Type B pancreatic cell (in vitro differentiated cells): ENCODE measurements at regions not wholly inside any gene's neighbourhood (a gene's known extent, or its start where the extent isn't known, plus 50 kb on each side); places are given as distances from the start of the nearest gene placed in this dataset.
A peak's percentile ranks its signal among the peaks of the same experiment; 100 is the strongest.
"Not testable (repeated sequence)": the region's sequence is repeated elsewhere in the genome, so short reads cannot be mapped to it uniquely, and the experiment has no call there.

Experiments used
- DNase-seq: peaks from one replicate; pipeline ENCODE4 v3.0.0; 2021; ENCODE audit warnings: mixed read lengths; ENCODE audit not compliant: unreplicated experiment; ENCODE audit errors: extremely low spot score
- H3K27ac Mint-ChIP-seq: 2 replicates; pipeline ENCODE4 v1.8.0; 2021; ENCODE audit warnings: mild to moderate bottlenecking, mixed read lengths
- H3K27me3 Mint-ChIP-seq: 2 replicates; pipeline ENCODE4 v1.8.0; 2021; ENCODE audit warnings: mixed read lengths
- H3K36me3 Mint-ChIP-seq: 2 replicates; pipeline ENCODE4 v1.8.0; 2021; ENCODE audit warnings: mixed read lengths
- H3K4me1 Mint-ChIP-seq: one replicate; pipeline ENCODE4 v1.8.0; 2021; ENCODE audit warnings: mixed read lengths; ENCODE audit not compliant: unreplicated experiment
- H3K4me3 Mint-ChIP-seq: 2 replicates; pipeline ENCODE4 v1.8.0; 2021; ENCODE audit warnings: mild to moderate bottlenecking, mixed read lengths
- H3K9me3 Mint-ChIP-seq: 2 replicates; pipeline ENCODE4 v1.8.0; 2021; ENCODE audit warnings: mixed read lengths
- TF ChIP-seq, protein P1 (sequence below): fragments of 200-600 bp; sonication (generic); conservative IDR thresholded peaks from 2 replicates; pipeline ENCODE4 v1.5.0; 2021; ENCODE audit warnings: antibody characterized with exemption, mild to moderate bottlenecking

GRCh38 chr5:10110228-10110627 lies 139.5 kb downstream of the ATPSCKMT start:
- no peak for DNase-seq
- H3K36me3 Mint-ChIP-seq, result no peaks in the 10 kb centered on the region
- TF ChIP-seq, protein P1, sequence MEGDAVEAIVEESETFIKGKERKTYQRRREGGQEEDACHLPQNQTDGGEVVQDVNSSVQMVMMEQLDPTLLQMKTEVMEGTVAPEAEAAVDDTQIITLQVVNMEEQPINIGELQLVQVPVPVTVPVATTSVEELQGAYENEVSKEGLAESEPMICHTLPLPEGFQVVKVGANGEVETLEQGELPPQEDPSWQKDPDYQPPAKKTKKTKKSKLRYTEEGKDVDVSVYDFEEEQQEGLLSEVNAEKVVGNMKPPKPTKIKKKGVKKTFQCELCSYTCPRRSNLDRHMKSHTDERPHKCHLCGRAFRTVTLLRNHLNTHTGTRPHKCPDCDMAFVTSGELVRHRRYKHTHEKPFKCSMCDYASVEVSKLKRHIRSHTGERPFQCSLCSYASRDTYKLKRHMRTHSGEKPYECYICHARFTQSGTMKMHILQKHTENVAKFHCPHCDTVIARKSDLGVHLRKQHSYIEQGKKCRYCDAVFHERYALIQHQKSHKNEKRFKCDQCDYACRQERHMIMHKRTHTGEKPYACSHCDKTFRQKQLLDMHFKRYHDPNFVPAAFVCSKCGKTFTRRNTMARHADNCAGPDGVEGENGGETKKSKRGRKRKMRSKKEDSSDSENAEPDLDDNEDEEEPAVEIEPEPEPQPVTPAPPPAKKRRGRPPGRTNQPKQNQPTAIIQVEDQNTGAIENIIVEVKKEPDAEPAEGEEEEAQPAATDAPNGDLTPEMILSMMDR, result no peak
- H3K27me3 Mint-ChIP-seq, result peaks cover 3% of the 10 kb centered on the region
- no peak overlapping the region for H3K4me3 Mint-ChIP-seq
- H3K4me1 Mint-ChIP-seq, result peaks cover 6% of the 10 kb centered on the region
- peaks cover 5% of the 10 kb centered on the region for H3K9me3 Mint-ChIP-seq
- H3K27ac Mint-ChIP-seq, result no peak overlapping the region

DNA sequence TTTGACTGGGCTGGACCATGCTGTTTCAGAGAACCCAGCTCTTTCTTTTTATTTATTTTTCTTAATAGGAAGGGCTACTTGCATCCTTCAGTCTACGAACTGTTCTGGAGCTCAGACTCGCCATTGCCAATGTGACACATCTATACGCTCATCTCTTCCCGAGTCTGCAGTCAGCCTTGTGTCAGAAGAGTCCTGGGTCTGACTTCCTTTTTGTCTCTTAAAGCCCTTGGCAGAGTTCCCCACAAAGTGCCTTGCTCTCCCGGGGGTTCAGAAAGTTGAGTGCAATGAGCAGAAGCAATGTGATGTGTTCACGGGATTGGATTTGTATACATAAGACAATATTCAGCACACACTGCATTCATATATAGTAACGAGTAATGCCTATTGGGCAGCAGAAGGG lies 140.4 kb downstream of the ATPSCKMT start:
- DNase-seq, result no peak
- H3K27me3 Mint-ChIP-seq, result peaks cover 3% of the 10 kb centered on the region
- no peak overlapping the region for H3K27ac Mint-ChIP-seq
- no peak overlapping the region for H3K4me3 Mint-ChIP-seq
- H3K36me3 Mint-ChIP-seq, result no peaks in the 10 kb centered on the region
- peaks cover 6% of the 10 kb centered on the region for H3K4me1 Mint-ChIP-seq
- TF ChIP-seq, protein P1, result no peak
- peaks cover 5% of the 10 kb centered on the region for H3K9me3 Mint-ChIP-seq

GRCh38 chr5:10106806-10107205 lies 142.9 kb downstream of the ATPSCKMT start:
- Mint-ChIP-seq H3K4me3 (no peak overlapping the region), H3K36me3 (no peaks in the 10 kb centered on the region), H3K27me3 (peaks cover 3% of the 10 kb centered on the region), H3K9me3 (peaks cover 9% of the 10 kb centered on the region), H3K4me1 (peaks cover 24% of the 10 kb centered on the region), H3K27ac (no peak overlapping the region)
- TF ChIP-seq, protein P1, result no peak
- no peak for DNase-seq

DNA sequence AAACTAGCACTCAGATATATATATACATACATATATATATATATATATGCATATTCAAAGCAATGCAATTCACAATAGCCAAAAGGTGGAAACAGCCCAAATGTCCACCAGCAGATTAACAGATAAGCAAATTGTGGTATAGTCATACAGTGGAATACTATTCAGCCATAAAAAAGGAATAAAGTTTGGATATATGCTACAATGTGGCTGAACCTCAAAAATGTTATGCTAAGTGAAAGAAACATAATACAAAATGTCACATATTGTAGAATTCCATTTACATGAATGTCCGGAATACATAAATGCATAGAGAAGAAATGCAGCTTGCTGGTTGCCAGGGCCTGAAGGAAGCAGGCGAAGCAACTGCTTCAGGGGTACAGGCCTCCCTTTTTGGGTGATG lies 143.4 kb downstream of the ATPSCKMT start:
- H3K36me3 Mint-ChIP-seq, result no peaks in the 10 kb centered on the region
- peaks cover 19% of the 10 kb centered on the region for H3K4me1 Mint-ChIP-seq
- H3K4me3 Mint-ChIP-seq, result no peak overlapping the region
- peaks cover 4% of the 10 kb centered on the region for H3K9me3 Mint-ChIP-seq
- H3K27ac Mint-ChIP-seq, result no peak overlapping the region
- TF ChIP-seq, protein P1, result no peak
- no peak for DNase-seq
- peaks cover 3% of the 10 kb centered on the region for H3K27me3 Mint-ChIP-seq

GRCh38 chr5:10102706-10103497 lies 146.8 kb downstream of the ATPSCKMT start:
- Mint-ChIP-seq H3K4me1 (peaks cover 18% of the 10 kb centered on the region), H3K36me3 (peaks cover 6% of the 10 kb centered on the region), H3K9me3 (peaks cover 16% of the 10 kb centered on the region), H3K27me3 (no peaks in the 10 kb centered on the region), H3K27ac (no peak overlapping the region), H3K4me3 (peak overlapping the region; percentile 23)
- TF ChIP-seq, protein P1, result no peak
- no peak for DNase-seq

DNA sequence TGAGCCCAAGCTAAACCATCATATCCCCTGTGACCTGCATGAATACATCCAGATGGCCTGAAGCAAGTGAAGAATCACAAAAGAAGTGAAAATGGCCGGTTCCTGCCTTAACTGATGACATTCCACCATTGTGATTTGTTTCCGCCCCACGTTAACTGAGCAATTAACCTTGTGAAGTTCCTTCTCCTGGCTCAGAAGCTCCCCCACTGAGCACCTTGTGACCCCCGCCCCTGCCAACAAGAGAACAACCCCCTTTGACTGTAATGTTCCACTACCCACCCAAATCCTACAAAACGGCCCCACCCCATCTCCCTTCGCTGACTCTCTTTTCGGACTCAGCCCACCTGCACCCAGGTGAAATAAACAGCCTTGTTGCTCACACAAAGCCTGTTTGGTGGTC lies 147.5 kb downstream of the ATPSCKMT start:
- H3K4me3 Mint-ChIP-seq, H3K27ac Mint-ChIP-seq, H3K36me3 Mint-ChIP-seq, DNase-seq, H3K27me3 Mint-ChIP-seq: not testable (repeated sequence)
- Mint-ChIP-seq H3K9me3 (peaks cover 16% of the 10 kb centered on the region), H3K4me1 (peaks cover 18% of the 10 kb centered on the region)
